ENCODE measurements at regions not wholly inside any gene's neighbourhood (a gene's known extent, or its start where the extent isn't known, plus 50 kb on each side); places are given as distances from the start of the nearest gene placed in this dataset.

GRCh38 chr6:166754218-166755030, 127.4 kb upstream of the RPS6KA2 start:
- TF ChIP-seq ZNF416 (tag by site-specific recombination; IDR thresholded peaks at IDR 0.05) (no peak), ZNF138 (tag by site-specific recombination; IDR thresholded peaks at IDR 0.05; ENCODE audit: borderline replicate concordance) (no peak), CTCF (tag by site-specific recombination; IDR thresholded peaks at IDR 0.05) (no peak), ZNF24 (tag by site-specific recombination; IDR thresholded peaks at IDR 0.05) (no peak)

Data from HEK293 (cell line).